ENCODE measurements at regions not wholly inside any gene's neighbourhood (a gene's known extent, or its start where the extent isn't known, plus 50 kb on each side); places are given as distances from the start of the nearest gene placed in this dataset.

- intact Hi-C loops (cut with micrococcal nuclease), result no loop called here
These were observed 117.2 kb downstream of the GADD45G start for GRCh38 chr9:89721971-89722530.

More at GRCh38 chr9:89721971-89722530, 117.2 kb downstream of the GADD45G start:
- no peak for TF ChIP-seq TCF7L2 (IDR thresholded peaks at IDR 0.05; ENCODE audit: borderline replicate concordance, extremely low read depth, insufficient read depth, insufficient read length)
- TF ChIP-seq REST (IDR thresholded peaks at IDR 0.05; ENCODE audit: low read depth), result no peak
- H3K79me2 ChIP-seq (ENCODE audit: insufficient read depth, low read length), result no peaks in the 10 kb centered on the region
- H3K9me3 ChIP-seq (ENCODE audit: control insufficient read depth in 1 of 2, insufficient read depth in 1 of 2, low read depth in 1 of 2, low read length in 2 of 2), result no peaks in the 10 kb centered on the region
- H3K9ac ChIP-seq (ENCODE audit: low read length), result no peak overlapping the region
- H3K36me3 ChIP-seq (ENCODE audit: control insufficient read depth in 1 of 2, insufficient read depth in 2 of 2, low read length in 2 of 2), result no peaks in the 10 kb centered on the region
- no peaks in the 10 kb centered on the region for H4K20me1 ChIP-seq (ENCODE audit: insufficient read depth)
- CTCF ChIA-PET, result no interaction called here
- no peak overlapping the region for H3K27ac ChIP-seq (ENCODE audit: low read depth, low read length)
- peaks cover 7% of the 10 kb centered on the region; the same call in 1 of the 2 replicates for H3K27me3 ChIP-seq (ENCODE audit: insufficient read depth, low read length)
- H3K4me1 ChIP-seq (ENCODE audit: control insufficient read depth in 1 of 2, insufficient read depth in 2 of 2, low read length in 2 of 2), result 0 out of 4 replicates have a peak, but pooled peaks cover 0 to 3% of the 10 kb centered on the region in 2 experiments
- no peak overlapping the region for H2AFZ ChIP-seq (ENCODE audit: low read depth, low read length, poor library complexity, severe bottlenecking)
- DNase-seq (ENCODE audit: low read depth, low spot score), result no peak
- RAD21 ChIA-PET (ENCODE audit: low non-redundant PET in 1 of 2, low total read pairs in 2 of 2, uncharacterized antibody in 2 of 2, unreplicated experiment in 2 of 2), result no interaction called here
- no peaks in the 10 kb centered on the region for H3K9me2 ChIP-seq (ENCODE audit: insufficient read depth)
- no peak overlapping the region for H3K4me2 ChIP-seq (ENCODE audit: low read length)
- no peak for ATAC-seq
- no peak overlapping the region for H3K4me3 ChIP-seq (replicated peaks in 1 of 2; ENCODE audit: low read depth in 1 of 2, low read length in 2 of 2)
- no TSS peak for BruUV-seq (replicated peaks)
- POLR2A ChIA-PET, result no interaction called here
